Tibial nerve (tissue), 4 donors: ENCODE measurements at regions not wholly inside any gene's neighbourhood (a gene's known extent, or its start where the extent isn't known, plus 50 kb on each side); places are given as distances from the start of the nearest gene placed in this dataset.
A peak's percentile ranks its signal among the peaks of the same experiment; 100 is the strongest.

Experiments
- DNase-seq, 2 donors: peaks; one replicate each; pipeline ENCODE4 v3.0.0-alpha.2; 2019; ENCODE audit warnings: low spot score in 2 of 2
- H3K27ac ChIP-seq, 4 donors: fragments of 200-600 bp; sonication (generic) in 3 of 4; one replicate each; pipeline ENCODE4 v1.5.1; 2017 to 2019; ENCODE audit warnings: mild to moderate bottlenecking in 1 of 4
- H3K27me3 ChIP-seq, 2 donors: fragments of 200-600 bp; sonication (generic) in 1 of 2; one replicate each; pipeline versions ENCODE4 v1.5.1 to v1.6.0; 2017 to 2019
- H3K36me3 ChIP-seq, 3 donors: fragments of 200-600 bp; sonication (generic); one replicate each; pipeline ENCODE4 v1.5.1; 2018 to 2019
- H3K4me1 ChIP-seq, 4 donors: fragments of 200-600 bp; sonication (generic) in 3 of 4; one replicate each; pipeline ENCODE4 v1.5.1; 2017 to 2019
- H3K4me3 ChIP-seq, 4 donors: fragments of 200-600 bp; sonication (generic) in 3 of 4; one replicate each; pipeline ENCODE4 v1.5.1; 2017 to 2019; ENCODE audit warnings: mild to moderate bottlenecking in 1 of 4, moderate library complexity in 1 of 4
- H3K9me3 ChIP-seq, 4 donors: fragments of 200-600 bp; sonication (generic) in 3 of 4; one replicate each; pipeline ENCODE4 v1.5.1; 2017 to 2019
- CTCF ChIP-seq, 5 experiments: fragments of 200-600 bp in 3 of 5; fragments of 450-650 bp in 2 of 5; sonication (generic) in 3 of 5; IDR thresholded peaks; one replicate each; pipeline ENCODE4 v1.5.1; 2016 to 2019; ENCODE audit warnings: antibody characterized with exemption in 5 of 5, mild to moderate bottlenecking in 3 of 5, moderate library complexity in 2 of 5
- EP300 ChIP-seq, 2 donors: sonication (generic); formaldehyde crosslinking; IDR thresholded peaks; one replicate each; pipeline ENCODE4 v1.6.1; 2017; ENCODE audit warnings: antibody characterized with exemption in 2 of 2, mild to moderate bottlenecking in 1 of 2
- POLR2A ChIP-seq, 2 donors: fragments of 450-650 bp; IDR thresholded peaks; one replicate each; pipeline ENCODE4 v1.6.1; 2017; ENCODE audit warnings: antibody characterized with exemption in 2 of 2, mild to moderate bottlenecking in 2 of 2, moderate library complexity in 2 of 2
- WGBS, 2 donors: methylation state at CpG; one replicate each; pipeline ENCODE4 v1.1.5; 2018; 5-methylcytosine and 5-hydroxymethylcytosine counted together

DNA sequence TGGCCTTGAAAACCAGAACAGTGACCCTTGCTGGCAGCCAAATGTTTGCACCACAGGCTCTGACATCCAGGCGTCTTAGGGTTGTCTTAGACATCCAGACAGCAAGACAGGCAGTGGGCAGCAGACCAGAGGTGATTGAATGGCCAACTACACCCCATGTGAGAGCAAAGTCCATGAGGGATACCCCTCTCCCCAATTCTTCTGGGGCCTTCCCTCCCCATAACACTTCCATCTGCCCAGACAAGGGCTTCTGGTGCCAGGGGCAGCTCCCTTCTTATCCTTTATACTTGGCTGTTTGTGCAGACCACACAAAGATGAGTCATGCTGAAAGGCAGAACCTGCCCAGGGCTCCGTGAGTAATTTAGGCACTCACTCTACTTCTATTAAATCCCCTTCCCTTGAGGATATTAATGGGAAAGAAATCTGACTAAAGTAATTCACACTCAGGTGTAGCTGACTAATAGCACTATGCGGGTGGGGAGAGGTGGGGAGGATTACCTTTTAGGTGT, 257.9 kb downstream of the UACA start:
- Histone ChIP-seq H3K27me3 (no peaks in the 10 kb centered on the region), H3K4me1 (peaks cover 0 to 35% (median 23%) of the 10 kb centered on the region in 4 donors), H3K4me3 (no peak overlapping the region), H3K36me3 (no peaks in the 10 kb centered on the region), H3K27ac (no peak overlapping the region), H3K9me3 (peaks cover 0 to 11% (median 0%) of the 10 kb centered on the region in 4 donors)
- DNase-seq: no peak
- 43 to 48% methylated on average over 3 of the region's 3 CpGs for WGBS, 2 donors
- TF ChIP-seq EP300 (IDR thresholded peaks at IDR 0.05) (no peak), POLR2A (IDR thresholded peaks at IDR 0.05) (no peak)

DNA sequence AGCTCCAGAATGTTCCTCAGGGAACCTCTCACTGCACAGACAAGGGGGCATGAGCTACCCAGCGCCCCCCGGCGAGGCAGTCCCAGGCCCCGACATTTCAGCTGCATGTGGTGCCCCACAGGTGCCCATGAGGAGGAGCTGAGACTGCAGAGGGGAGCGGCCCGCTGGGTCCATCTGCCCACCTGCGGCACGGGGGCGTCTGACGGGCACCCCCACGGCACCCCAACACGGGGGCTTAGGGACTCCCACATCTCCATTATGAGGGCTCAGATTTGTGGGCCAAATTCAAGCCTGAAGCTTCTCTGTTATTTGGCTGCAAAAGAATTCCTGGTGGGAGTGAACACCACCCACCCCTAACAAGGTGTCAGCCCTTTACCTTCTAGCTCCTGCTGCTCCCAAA, 258.4 kb downstream of the UACA start:
- Histone ChIP-seq H3K4me1 (peaks cover 0 to 35% (median 23%) of the 10 kb centered on the region in 4 donors), H3K27me3 (no peaks in the 10 kb centered on the region), H3K27ac (no peak overlapping the region), H3K36me3 (no peaks in the 10 kb centered on the region), H3K9me3 (peaks cover 0 to 6% (median 0%) of the 10 kb centered on the region in 4 donors), H3K4me3 (no peak overlapping the region)
- 60 to 75% methylated on average over 1 to 12 of the region's 12 CpGs for whole genome bisulfite sequencing, 2 donors
- DNase-seq: no peak
- TF ChIP-seq POLR2A (IDR thresholded peaks at IDR 0.05) (no peak), CTCF (IDR thresholded peaks at IDR 0.05) (no peak), EP300 (IDR thresholded peaks at IDR 0.05) (no peak)

- peak in 1 of 2 donors; percentile 39 for TF ChIP-seq EP300 (IDR thresholded peaks at IDR 0.05)
- TF ChIP-seq CTCF (IDR thresholded peaks at IDR 0.05): no peak
- no peak for TF ChIP-seq POLR2A (IDR thresholded peaks at IDR 0.05)
- Histone ChIP-seq H3K27me3 (no peaks in the 10 kb centered on the region), H3K27ac (no peak overlapping the region), H3K4me1 (peaks cover 0 to 35% (median 23%) of the 10 kb centered on the region in 4 donors), H3K36me3 (no peaks in the 10 kb centered on the region), H3K4me3 (no peak overlapping the region), H3K9me3 (peaks cover 0 to under 1% (median 0%) of the 10 kb centered on the region in 4 donors)
- DNase-seq: peak; percentile 27 to 44
- 39 to 70% methylated on average over 3 to 8 of the region's 9 CpGs for WGBS, 2 donors
Measured at GRCh38 chr15:70504299-70504951, 258.9 kb downstream of the UACA start.

DNA sequence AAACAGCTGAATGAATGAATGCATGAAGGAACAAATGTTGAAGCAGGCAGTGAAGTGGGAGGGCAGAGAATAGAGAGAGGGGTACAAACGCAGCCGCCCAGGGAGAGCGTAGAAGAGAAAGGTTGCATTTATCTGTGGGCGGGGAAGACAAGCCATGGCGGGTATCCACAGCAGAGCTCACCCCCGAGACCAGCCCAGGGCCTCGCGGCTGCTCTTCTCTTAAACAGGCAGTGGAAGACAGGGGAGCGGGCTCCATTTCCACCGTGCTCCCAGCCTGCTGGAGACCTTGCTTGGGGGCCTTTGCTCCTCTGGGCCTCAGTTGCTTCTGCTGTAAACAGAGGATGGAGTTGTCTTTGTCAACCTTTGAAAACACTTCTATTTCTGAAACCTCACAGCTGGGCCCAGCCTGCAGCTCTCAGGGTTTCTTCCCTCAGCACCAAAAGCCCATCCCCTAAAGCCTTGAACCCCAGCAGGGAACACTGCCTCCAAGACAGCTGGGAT, 259.5 kb downstream of the UACA start:
- no peak overlapping the region for H3K27ac ChIP-seq
- H3K4me3 ChIP-seq: no peak overlapping the region
- no peak for TF ChIP-seq EP300 (IDR thresholded peaks at IDR 0.05)
- TF ChIP-seq CTCF (IDR thresholded peaks at IDR 0.05): no peak
- TF ChIP-seq POLR2A (IDR thresholded peaks at IDR 0.05): no peak
- H3K27me3 ChIP-seq: no peaks in the 10 kb centered on the region
- WGBS, 2 donors: 68 to 71% methylated on average over 10 of the region's 10 CpGs
- no peaks in the 10 kb centered on the region for H3K36me3 ChIP-seq
- H3K4me1 ChIP-seq: peaks cover 0 to 35% (median 23%) of the 10 kb centered on the region in 4 donors
- H3K9me3 ChIP-seq: no peaks in the 10 kb centered on the region
- no peak for DNase-seq

- no peak overlapping the region for H3K27ac ChIP-seq
- H3K36me3 ChIP-seq: no peaks in the 10 kb centered on the region
- no peak for DNase-seq
- H3K4me1 ChIP-seq: peaks cover 0 to 35% (median 23%) of the 10 kb centered on the region in 4 donors
- H3K9me3 ChIP-seq: no peaks in the 10 kb centered on the region
- 88 to 89% methylated on average over 8 of the region's 8 CpGs for WGBS, 2 donors
- TF ChIP-seq POLR2A (IDR thresholded peaks at IDR 0.05): no peak
- TF ChIP-seq CTCF (IDR thresholded peaks at IDR 0.05): no peak
- TF ChIP-seq EP300 (IDR thresholded peaks at IDR 0.05): no peak
- no peak overlapping the region for H3K4me3 ChIP-seq
- no peaks in the 10 kb centered on the region for H3K27me3 ChIP-seq
Measured at GRCh38 chr15:70503073-70503745, 260.1 kb downstream of the UACA start.
